OCI-LY3 (cell line): ENCODE measurements at regions not wholly inside any gene's neighbourhood (a gene's known extent, or its start where the extent isn't known, plus 50 kb on each side); places are given as distances from the start of the nearest gene placed in this dataset.

ENCODE experiments used
- H2AFZ ChIP-seq: fragments of 200-600, 300-600 bp; shearing (Covaris generic); 2 replicates; pipeline ENCODE4 v1.6.0; 2014; ENCODE audit warnings: antibody characterized with exemption, low read depth, low read length
- H3K27ac ChIP-seq: fragments of 200-600, 300-600 bp; sonication (generic); 2 replicates; pipeline ENCODE4 v1.5.1; 2014; ENCODE audit warnings: mild to moderate bottlenecking, low read length, moderate library complexity, mixed read lengths
- H3K27me3 ChIP-seq: fragments of 200-600, 300-600 bp; sonication (generic); 2 replicates; pipeline ENCODE4 v1.6.1; 2014; ENCODE audit warnings: low read depth, low read length, mixed read lengths
- H3K36me3 ChIP-seq: fragments of 200-600, 300-600 bp; sonication (generic); replicated peaks from 2 replicates; pipeline ENCODE3; 2014; ENCODE audit warnings: low read depth, low read length, mixed read lengths
- H3K4me1 ChIP-seq: fragments of 300-600, 200-600 bp; sonication (generic); 2 replicates; pipeline ENCODE4 v1.6.1; 2014; ENCODE audit warnings: low read length, mixed read lengths
- H3K4me2 ChIP-seq: fragments of 200-600, 300-600 bp; sonication (generic); 2 replicates; pipeline ENCODE4 v1.6.1; 2014; ENCODE audit warnings: low read length, mixed read lengths
- H3K4me3 ChIP-seq: fragments of 300-600, 200-600 bp; sonication (generic); 2 replicates; pipeline ENCODE4 v1.5.1; 2014; ENCODE audit warnings: antibody characterized with exemption, mild to moderate bottlenecking, low read length, moderate library complexity
- H3K79me2 ChIP-seq: fragments of 300-600, 200-600 bp; shearing (Covaris generic); 2 replicates; pipeline ENCODE4 v1.6.1; 2014; ENCODE audit warnings: mild to moderate bottlenecking, low read length, mixed read lengths
- H3K9ac ChIP-seq: fragments of 300-600, 200-600 bp; shearing (Covaris generic); 2 replicates; pipeline ENCODE4 v1.6.0; 2014; ENCODE audit warnings: mild to moderate bottlenecking, low read length, moderate library complexity
- H3K9me3 ChIP-seq: fragments of 200-600, 300-600 bp; shearing (Covaris generic); 2 replicates; pipeline ENCODE4 v1.6.1; 2014; ENCODE audit warnings: low read length, mixed read lengths; ENCODE audit not compliant: insufficient read depth
- H4K20me1 ChIP-seq: fragments of 200-600, 300-600 bp; sonication (generic); 2 replicates; pipeline ENCODE4 v1.6.1; 2016; ENCODE audit warnings: low read length, mixed read lengths; ENCODE audit not compliant: insufficient read depth
- CTCF ChIP-seq: fragments of 200-600, 300-600 bp; sonication (generic); IDR thresholded peaks from 2 replicates; pipeline ENCODE4 v1.5.1; 2014; ENCODE audit warnings: antibody characterized with exemption, low read length, low read depth
- EZH2phosphoT487 ChIP-seq: fragments of 200-600 bp; shearing (Covaris generic); IDR thresholded peaks from 2 replicates; pipeline ENCODE4 v1.6.1; 2018; ENCODE audit warnings: antibody characterized with exemption, mixed run types, low read depth

- Histone ChIP-seq H3K9ac (no peak overlapping the region), H3K9me3 (no peaks in the 10 kb centered on the region), H4K20me1 (no peaks in the 10 kb centered on the region), H2AFZ (peak overlapping the region; percentile 65), H3K27me3 (no peaks in the 10 kb centered on the region), H3K4me2 (peak overlapping the region; percentile 14; the same call in 1 of the 2 replicates), H3K4me1 (peaks cover 8% of the 10 kb centered on the region), H3K27ac (no peak overlapping the region), H3K4me3 (0 out of 2 replicates have a peak overlapping the region, but pooled peaks have one; percentile 2), H3K36me3 (no peaks in the 10 kb centered on the region), H3K79me2 (no peaks in the 10 kb centered on the region)
- no peak for TF ChIP-seq EZH2phosphoT487
These were observed 1928.2 kb upstream of the TENM3 start for GRCh38 chr4:180314972-180315371.

GRCh38 chr4:180330521-180330920 is 1912.7 kb upstream of the TENM3 start:
- TF ChIP-seq CTCF (no peak), EZH2phosphoT487 (no peak)
- no peak overlapping the region for H2AFZ ChIP-seq
- no peaks in the 10 kb centered on the region for H3K36me3 ChIP-seq
- H3K4me2 ChIP-seq, result no peak overlapping the region
- no peaks in the 10 kb centered on the region for H3K27me3 ChIP-seq
- no peaks in the 10 kb centered on the region for H3K4me1 ChIP-seq
- no peaks in the 10 kb centered on the region for H3K79me2 ChIP-seq
- H3K9ac ChIP-seq, result no peak overlapping the region
- H3K4me3 ChIP-seq, result no peak overlapping the region
- no peaks in the 10 kb centered on the region for H3K9me3 ChIP-seq
- no peak overlapping the region for H3K27ac ChIP-seq
- no peaks in the 10 kb centered on the region for H4K20me1 ChIP-seq

GRCh38 chr4:180333162-180333561 is 1910.0 kb upstream of the TENM3 start:
- H3K9me3 ChIP-seq, result no peaks in the 10 kb centered on the region
- H3K4me3 ChIP-seq, result no peak overlapping the region
- no peak overlapping the region for H3K9ac ChIP-seq
- H3K27ac ChIP-seq, result no peak overlapping the region
- no peaks in the 10 kb centered on the region for H4K20me1 ChIP-seq
- no peaks in the 10 kb centered on the region for H3K79me2 ChIP-seq
- no peaks in the 10 kb centered on the region for H3K4me1 ChIP-seq
- H3K36me3 ChIP-seq, result no peaks in the 10 kb centered on the region
- no peak overlapping the region for H2AFZ ChIP-seq
- TF ChIP-seq EZH2phosphoT487 (no peak), CTCF (no peak)
- H3K27me3 ChIP-seq, result no peaks in the 10 kb centered on the region
- H3K4me2 ChIP-seq, result no peak overlapping the region

- Histone ChIP-seq H3K4me2 (no peak overlapping the region), H4K20me1 (no peaks in the 10 kb centered on the region), H3K9me3 (no peaks in the 10 kb centered on the region), H3K27me3 (no peaks in the 10 kb centered on the region), H2AFZ (no peak overlapping the region), H3K4me3 (no peak overlapping the region), H3K36me3 (no peaks in the 10 kb centered on the region), H3K79me2 (no peaks in the 10 kb centered on the region), H3K27ac (no peak overlapping the region), H3K9ac (no peak overlapping the region), H3K4me1 (no peaks in the 10 kb centered on the region)
- TF ChIP-seq CTCF (no peak), EZH2phosphoT487 (no peak)
These were observed 1907.6 kb upstream of the TENM3 start for GRCh38 chr4:180335566-180335965.
